ENCODE measurements at regions not wholly inside any gene's neighbourhood (a gene's known extent, or its start where the extent isn't known, plus 50 kb on each side); places are given as distances from the start of the nearest gene placed in this dataset.

DNA sequence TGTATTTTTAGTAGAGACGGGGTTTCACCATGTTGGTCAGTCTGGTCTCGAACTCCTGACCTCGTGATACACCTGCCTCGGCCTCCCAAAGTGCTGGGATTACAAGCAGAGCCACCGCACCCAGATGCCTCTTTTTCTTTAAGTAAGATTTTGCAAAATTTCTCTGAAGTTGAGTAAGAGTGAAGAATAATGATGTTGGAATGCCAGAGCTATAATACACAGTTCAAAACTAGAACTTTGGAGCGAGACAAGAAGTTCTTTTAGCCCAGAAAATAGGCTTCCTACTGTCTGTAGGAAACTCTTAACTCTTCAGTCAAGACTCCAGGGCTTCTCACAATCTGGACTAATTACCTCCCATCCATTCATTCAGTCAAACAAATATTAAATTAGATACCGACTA is 51.4 kb downstream of the MARCHF4 start:
- Mint-ChIP-seq H3K27ac (no peak overlapping the region), H3K4me3 (no peak overlapping the region), H3K27me3 (peaks cover 10% of the 10 kb centered on the region), H3K9me3 (no peaks in the 10 kb centered on the region), H3K36me3 (ENCODE audit: low read depth) (no peaks in the 10 kb centered on the region), H3K4me1 (no peaks in the 10 kb centered on the region)
- no peak for ATAC-seq (replicated peaks)

GRCh38 chr2:216319771-216320170 is 52.5 kb downstream of the MARCHF4 start:
- no peak overlapping the region for H3K4me3 Mint-ChIP-seq
- H3K27me3 Mint-ChIP-seq = peaks cover 10% of the 10 kb centered on the region
- no peaks in the 10 kb centered on the region for H3K4me1 Mint-ChIP-seq
- no peaks in the 10 kb centered on the region for H3K36me3 Mint-ChIP-seq (ENCODE audit: low read depth)
- H3K27ac Mint-ChIP-seq = no peak overlapping the region
- H3K9me3 Mint-ChIP-seq = no peaks in the 10 kb centered on the region
- no peak for ATAC-seq (replicated peaks)

DNA sequence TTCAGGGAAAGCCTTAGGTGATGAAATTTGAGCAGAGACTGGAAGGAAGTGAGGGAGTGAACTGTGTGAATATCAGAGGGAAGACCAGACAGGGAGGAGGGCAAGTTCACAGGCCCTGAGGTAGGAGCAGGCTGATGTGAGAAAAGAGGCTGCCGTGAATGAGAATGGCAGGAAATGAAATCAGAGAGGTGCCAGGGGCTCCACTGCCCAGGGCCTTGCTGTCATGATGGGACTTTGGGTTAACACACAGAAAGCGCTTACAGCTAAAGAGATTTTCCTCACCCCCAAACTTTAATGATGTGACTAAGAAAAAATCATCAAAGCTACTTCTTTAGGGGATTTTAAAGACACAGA is 53.8 kb downstream of the MARCHF4 start:
- H3K27ac Mint-ChIP-seq = no peak overlapping the region
- no peaks in the 10 kb centered on the region for H3K36me3 Mint-ChIP-seq (ENCODE audit: low read depth)
- H3K4me1 Mint-ChIP-seq = no peaks in the 10 kb centered on the region
- H3K27me3 Mint-ChIP-seq = peaks cover 18% of the 10 kb centered on the region
- H3K9me3 Mint-ChIP-seq = no peaks in the 10 kb centered on the region
- H3K4me3 Mint-ChIP-seq = no peak overlapping the region
- ATAC-seq (replicated peaks) = no peak

GRCh38 chr2:216317831-216318520 is 54.3 kb downstream of the MARCHF4 start:
- no peak overlapping the region for H3K4me3 Mint-ChIP-seq
- no peak for ATAC-seq (replicated peaks)
- H3K9me3 Mint-ChIP-seq = no peaks in the 10 kb centered on the region
- H3K4me1 Mint-ChIP-seq = no peaks in the 10 kb centered on the region
- no peak overlapping the region for H3K27ac Mint-ChIP-seq
- peaks cover 20% of the 10 kb centered on the region for H3K27me3 Mint-ChIP-seq
- no peaks in the 10 kb centered on the region for H3K36me3 Mint-ChIP-seq (ENCODE audit: low read depth)

DNA sequence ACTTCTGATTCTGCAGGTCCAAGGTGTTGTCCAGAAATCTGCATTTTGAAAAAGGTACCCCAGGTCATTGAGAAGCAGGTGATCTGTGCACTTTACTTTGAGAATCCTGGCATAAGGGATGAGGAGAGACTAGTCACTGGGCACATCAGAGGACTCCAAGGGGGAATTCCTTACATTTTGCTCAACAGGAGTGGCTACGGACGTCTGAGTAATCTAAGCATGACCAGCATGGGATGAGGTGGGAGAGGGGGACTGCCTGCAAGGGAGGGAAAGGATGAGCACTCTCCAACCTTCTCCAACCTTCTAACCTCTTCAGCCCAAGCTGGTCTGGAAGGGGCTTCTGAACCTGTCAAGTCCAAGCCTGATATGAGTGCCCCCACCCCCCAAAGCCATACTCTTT is 55.5 kb downstream of the MARCHF4 start:
- H3K27me3 Mint-ChIP-seq = peaks cover 20% of the 10 kb centered on the region
- H3K9me3 Mint-ChIP-seq = no peaks in the 10 kb centered on the region
- ATAC-seq (replicated peaks) = no peak
- H3K4me1 Mint-ChIP-seq = no peaks in the 10 kb centered on the region
- H3K27ac Mint-ChIP-seq = no peak overlapping the region
- H3K4me3 Mint-ChIP-seq = no peak overlapping the region
- no peaks in the 10 kb centered on the region for H3K36me3 Mint-ChIP-seq (ENCODE audit: low read depth)

DNA sequence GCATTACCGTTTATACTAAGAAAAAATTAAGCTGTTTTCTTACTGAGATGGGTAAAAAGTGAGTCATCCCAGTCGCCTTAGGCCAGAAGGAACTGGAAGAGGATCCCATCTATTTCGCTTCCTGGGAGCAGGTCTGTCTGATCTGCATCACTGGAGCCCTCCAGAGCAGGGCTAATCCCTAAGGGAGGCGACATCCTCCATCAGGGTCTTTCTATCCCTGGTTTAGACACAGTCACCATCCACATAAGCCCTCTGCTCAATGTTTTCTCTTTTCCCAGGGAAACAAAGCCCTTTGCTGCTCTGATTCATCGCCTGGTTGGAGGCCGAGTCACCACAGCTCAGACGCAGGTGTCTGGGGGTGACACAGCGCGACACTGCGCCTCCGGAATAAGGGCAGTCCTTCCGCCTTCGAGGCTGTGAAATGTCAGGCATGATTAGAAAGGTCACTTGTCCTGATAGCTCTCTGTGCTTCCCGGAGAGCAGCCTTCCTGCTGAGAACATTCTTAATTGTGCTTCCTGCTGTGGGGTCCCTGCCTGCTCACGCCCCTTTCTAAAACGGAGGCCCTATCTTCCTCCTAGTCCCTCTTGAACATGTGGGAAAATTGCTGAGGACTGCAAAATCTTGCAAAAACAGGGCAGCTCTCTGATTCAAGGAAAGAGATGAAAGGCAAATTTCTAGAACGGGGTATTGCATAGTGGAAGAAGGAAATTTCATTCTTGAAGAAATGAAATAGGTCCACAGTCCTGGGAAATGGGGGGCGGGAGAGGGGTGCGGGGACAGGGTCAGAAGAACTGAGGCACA is 56.3 kb downstream of the MARCHF4 start:
- no peak overlapping the region for H3K4me3 Mint-ChIP-seq
- no peak overlapping the region for H3K27ac Mint-ChIP-seq
- H3K27me3 Mint-ChIP-seq = peaks cover 20% of the 10 kb centered on the region
- peak; percentile 14 for ATAC-seq (replicated peaks)
- H3K36me3 Mint-ChIP-seq (ENCODE audit: low read depth) = no peaks in the 10 kb centered on the region
- H3K9me3 Mint-ChIP-seq = no peaks in the 10 kb centered on the region
- H3K4me1 Mint-ChIP-seq = no peaks in the 10 kb centered on the region

GRCh38 chr2:216312441-216312840 is 59.8 kb downstream of the MARCHF4 start:
- Mint-ChIP-seq H3K9me3 (no peaks in the 10 kb centered on the region), H3K36me3 (ENCODE audit: low read depth) (no peaks in the 10 kb centered on the region), H3K27ac (no peak overlapping the region), H3K27me3 (peaks cover 13% of the 10 kb centered on the region), H3K4me3 (no peak overlapping the region), H3K4me1 (no peaks in the 10 kb centered on the region)
- no peak for ATAC-seq (replicated peaks)

- Mint-ChIP-seq H3K4me1 (no peaks in the 10 kb centered on the region), H3K4me3 (no peak overlapping the region), H3K27me3 (peaks cover 7% of the 10 kb centered on the region), H3K27ac (no peak overlapping the region), H3K9me3 (no peaks in the 10 kb centered on the region), H3K36me3 (ENCODE audit: low read depth) (no peaks in the 10 kb centered on the region)
- ATAC-seq (replicated peaks) = no peak
Observed at GRCh38 chr2:216308576-216308975, 63.7 kb downstream of the MARCHF4 start.

GRCh38 chr2:216307496-216307895 is 64.8 kb downstream of the MARCHF4 start:
- Mint-ChIP-seq H3K4me3 (no peak overlapping the region), H3K27ac (no peak overlapping the region), H3K27me3 (peaks cover 4% of the 10 kb centered on the region), H3K36me3 (ENCODE audit: low read depth) (no peaks in the 10 kb centered on the region), H3K4me1 (no peaks in the 10 kb centered on the region), H3K9me3 (no peaks in the 10 kb centered on the region)
- ATAC-seq (replicated peaks) = no peak

DNA sequence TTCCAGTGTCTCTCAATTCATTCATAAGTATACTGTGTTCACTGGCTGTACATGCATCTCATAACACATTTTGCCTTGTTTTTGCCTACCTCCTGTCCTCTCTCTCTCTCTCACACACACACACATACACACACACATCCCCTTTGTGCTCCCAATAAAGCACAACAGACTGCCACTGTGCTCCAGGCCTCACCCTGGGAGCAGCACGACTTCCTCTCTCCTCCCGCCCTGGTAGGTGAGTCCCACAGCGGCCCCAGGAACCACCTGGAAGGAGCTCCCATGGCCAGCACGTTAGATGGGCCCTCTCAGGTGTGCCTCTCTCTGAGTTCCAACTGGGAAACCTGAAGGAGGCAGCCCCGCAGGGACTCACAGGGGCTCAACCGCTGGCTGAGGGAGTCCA is 65.4 kb downstream of the MARCHF4 start:
- no peak overlapping the region for H3K4me3 Mint-ChIP-seq
- peaks cover 4% of the 10 kb centered on the region for H3K27me3 Mint-ChIP-seq
- no peak overlapping the region for H3K27ac Mint-ChIP-seq
- H3K36me3 Mint-ChIP-seq (ENCODE audit: low read depth) = no peaks in the 10 kb centered on the region
- no peaks in the 10 kb centered on the region for H3K9me3 Mint-ChIP-seq
- H3K4me1 Mint-ChIP-seq = no peaks in the 10 kb centered on the region
- no peak for ATAC-seq (replicated peaks)

DNA sequence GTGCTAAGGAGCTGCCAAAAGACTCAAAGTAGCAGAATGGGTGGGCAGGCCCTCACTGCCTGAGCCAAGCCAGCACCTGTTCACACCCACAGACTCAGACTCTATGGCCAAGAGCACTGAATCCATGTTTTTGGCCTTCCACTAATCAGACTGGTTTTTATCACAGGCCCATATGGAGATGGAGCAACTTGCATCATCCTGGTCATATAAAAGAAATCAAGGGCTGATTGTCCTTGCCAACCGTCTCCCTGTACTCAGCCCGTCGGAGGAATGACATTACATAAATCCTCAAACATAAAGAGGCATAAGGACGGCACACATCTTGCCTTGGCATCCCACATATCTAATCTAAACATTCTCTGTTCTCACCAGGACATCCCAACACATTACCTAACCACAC is 66.7 kb downstream of the MARCHF4 start:
- H3K27ac Mint-ChIP-seq = no peak overlapping the region
- H3K9me3 Mint-ChIP-seq = no peaks in the 10 kb centered on the region
- H3K4me1 Mint-ChIP-seq = no peaks in the 10 kb centered on the region
- peaks cover 4% of the 10 kb centered on the region for H3K27me3 Mint-ChIP-seq
- no peaks in the 10 kb centered on the region for H3K36me3 Mint-ChIP-seq (ENCODE audit: low read depth)
- no peak overlapping the region for H3K4me3 Mint-ChIP-seq
- ATAC-seq (replicated peaks) = no peak

GRCh38 chr2:216302981-216303676 is 69.2 kb downstream of the MARCHF4 start:
- peaks cover 4% of the 10 kb centered on the region for H3K27me3 Mint-ChIP-seq
- H3K9me3 Mint-ChIP-seq = no peaks in the 10 kb centered on the region
- H3K36me3 Mint-ChIP-seq (ENCODE audit: low read depth) = no peaks in the 10 kb centered on the region
- no peak for ATAC-seq (replicated peaks)
- no peak overlapping the region for H3K27ac Mint-ChIP-seq
- no peaks in the 10 kb centered on the region for H3K4me1 Mint-ChIP-seq
- H3K4me3 Mint-ChIP-seq = no peak overlapping the region

DNA sequence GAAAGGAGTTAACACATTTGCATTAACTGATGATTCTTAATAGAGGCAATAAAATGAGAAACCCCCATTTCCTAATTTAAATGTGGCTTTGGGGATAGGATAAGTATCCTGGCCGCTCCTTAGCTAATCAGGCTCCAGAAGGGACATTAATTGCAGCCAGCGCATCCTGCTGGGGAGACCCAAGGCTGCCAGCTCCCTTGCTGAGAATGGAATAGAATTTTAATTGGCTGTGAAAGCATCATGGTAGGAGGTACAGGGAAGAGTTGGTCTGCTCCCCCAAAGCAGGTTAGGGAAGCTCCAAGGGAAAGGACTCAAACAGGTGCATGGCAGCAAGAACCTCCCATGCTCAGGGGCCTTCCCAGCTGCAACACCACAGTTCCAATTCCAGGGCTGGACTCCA is 71.4 kb downstream of the MARCHF4 start:
- no peak for ATAC-seq (replicated peaks)
- Mint-ChIP-seq H3K4me1 (peaks cover 5% of the 10 kb centered on the region), H3K36me3 (ENCODE audit: low read depth) (no peaks in the 10 kb centered on the region), H3K4me3 (no peak overlapping the region), H3K27me3 (no peaks in the 10 kb centered on the region), H3K27ac (no peak overlapping the region), H3K9me3 (no peaks in the 10 kb centered on the region)

DNA sequence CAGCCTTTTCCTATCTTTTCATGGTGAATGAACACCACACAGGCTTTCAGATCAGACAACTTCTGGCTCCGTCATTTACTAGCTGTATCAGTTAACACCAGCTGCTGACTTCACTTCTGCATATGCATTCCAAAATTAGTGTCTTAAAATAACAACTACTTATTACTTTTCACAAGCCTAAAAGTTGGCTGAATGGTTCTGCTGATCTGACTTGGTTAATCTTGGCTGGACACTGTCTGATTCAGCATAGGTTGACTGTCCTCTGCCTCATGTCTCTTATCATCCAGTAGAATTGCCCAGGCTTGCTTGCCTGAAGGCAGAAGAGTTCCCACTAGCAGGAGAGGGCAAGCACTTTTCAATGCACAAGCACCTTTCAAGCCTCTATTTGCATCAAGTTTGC is 72.7 kb downstream of the MARCHF4 start:
- peaks cover 5% of the 10 kb centered on the region for H3K4me1 Mint-ChIP-seq
- H3K27ac Mint-ChIP-seq = no peak overlapping the region
- H3K9me3 Mint-ChIP-seq = no peaks in the 10 kb centered on the region
- H3K4me3 Mint-ChIP-seq = no peak overlapping the region
- H3K27me3 Mint-ChIP-seq = no peaks in the 10 kb centered on the region
- no peaks in the 10 kb centered on the region for H3K36me3 Mint-ChIP-seq (ENCODE audit: low read depth)
- no peak for ATAC-seq (replicated peaks)

Data from activated T-helper 17 cell treated with anti-CD3 and anti-CD28 coated beads, Interleukin-2, amount 50 U/mL, for 72 hours (primary cell).